Fibroblast of villous mesenchyme (primary cell): ENCODE measurements at regions not wholly inside any gene's neighbourhood (a gene's known extent, or its start where the extent isn't known, plus 50 kb on each side); places are given as distances from the start of the nearest gene placed in this dataset.

Experiments used
- DNase-seq: peaks from one replicate; pipeline ENCODE4 v3.0.0-alpha.2; 2010; ENCODE audit warnings: low read depth
- H3K4me3 ChIP-seq: 2 replicates; pipeline ENCODE4 v1.5.1; 2011; ENCODE audit warnings: low read depth, mild to moderate bottlenecking, low read length
- CTCF ChIP-seq: IDR thresholded peaks from 2 replicates; pipeline ENCODE4 v1.5.1; 2012; ENCODE audit warnings: low read depth, mild to moderate bottlenecking, low read length; ENCODE audit not compliant: insufficient read depth

- DNase-seq, result peak; percentile 91
- H3K4me3 ChIP-seq, result peak overlapping the region; percentile 2
- TF ChIP-seq CTCF, result no peak
These were observed 292.0 kb downstream of the NFKBIZ start for GRCh38 chr3:102141096-102141927.

GRCh38 chr3:102141928-102142239 lies 292.6 kb downstream of the NFKBIZ start:
- no peak for DNase-seq
- peak overlapping the region; percentile 2 for H3K4me3 ChIP-seq
- TF ChIP-seq CTCF, result no peak

GRCh38 chr3:102142379-102143060 lies 292.3 kb upstream of the ZPLD1 start:
- DNase-seq, result no peak
- TF ChIP-seq CTCF, result no peak
- H3K4me3 ChIP-seq, result no peak overlapping the region

GRCh38 chr3:102143536-102143935 lies 291.3 kb upstream of the ZPLD1 start:
- TF ChIP-seq CTCF, result no peak
- no peak for DNase-seq
- H3K4me3 ChIP-seq, result no peak overlapping the region

GRCh38 chr3:102144063-102144462 lies 290.8 kb upstream of the ZPLD1 start:
- peak; percentile 56 for DNase-seq
- no peak overlapping the region for H3K4me3 ChIP-seq
- no peak for TF ChIP-seq CTCF

GRCh38 chr3:102148598-102149337 lies 286.0 kb upstream of the ZPLD1 start:
- H3K4me3 ChIP-seq, result no peak overlapping the region
- no peak for TF ChIP-seq CTCF
- no peak for DNase-seq
